IPS-15b (cell line): ENCODE measurements at regions not wholly inside any gene's neighbourhood (a gene's known extent, or its start where the extent isn't known, plus 50 kb on each side); places are given as distances from the start of the nearest gene placed in this dataset.
"Not testable (repeated sequence)": the region's sequence is repeated elsewhere in the genome, so short reads cannot be mapped to it uniquely, and the experiment has no call there.

Source experiments
- H3K27me3 ChIP-seq: one replicate; pipeline ENCODE4 v1.6.1; 2013; ENCODE audit warnings: low read length; ENCODE audit not compliant: control insufficient read depth, insufficient read depth
- H3K36me3 ChIP-seq: one replicate; pipeline ENCODE4 v1.6.1; 2013; ENCODE audit warnings: low read length; ENCODE audit not compliant: control insufficient read depth, insufficient read depth
- H3K4me1 ChIP-seq: one replicate; pipeline ENCODE4 v1.6.1; 2013; ENCODE audit warnings: mild to moderate bottlenecking, low read length; ENCODE audit not compliant: control insufficient read depth, insufficient read depth
- H3K4me3 ChIP-seq: one replicate; pipeline ENCODE4 v1.5.1; 2013; ENCODE audit warnings: low read depth, low read length
- H3K9ac ChIP-seq: one replicate; pipeline ENCODE4 v1.6.1; 2013; ENCODE audit warnings: low read depth, mild to moderate bottlenecking, low read length
- H3K9me3 ChIP-seq: one replicate; pipeline ENCODE4 v1.6.1; 2013; ENCODE audit warnings: mild to moderate bottlenecking, low read length; ENCODE audit not compliant: control insufficient read depth, insufficient read depth

- Histone ChIP-seq H3K4me1 (no peaks in the 10 kb centered on the region), H3K9me3 (no peaks in the 10 kb centered on the region), H3K36me3 (no peaks in the 10 kb centered on the region), H3K27me3 (peaks cover 6% of the 10 kb centered on the region), H3K4me3 (no peak overlapping the region), H3K9ac (no peak overlapping the region)
Observed at GRCh38 chr7:155392726-155393570, 65.0 kb upstream of the EN2 start.

GRCh38 chr7:155394413-155394812 lies 63.5 kb upstream of the EN2 start:
- Histone ChIP-seq H3K4me1 (no peaks in the 10 kb centered on the region), H3K36me3 (no peaks in the 10 kb centered on the region), H3K9ac (no peak overlapping the region), H3K4me3 (no peak overlapping the region), H3K27me3 (peaks cover 2% of the 10 kb centered on the region), H3K9me3 (no peaks in the 10 kb centered on the region)

DNA sequence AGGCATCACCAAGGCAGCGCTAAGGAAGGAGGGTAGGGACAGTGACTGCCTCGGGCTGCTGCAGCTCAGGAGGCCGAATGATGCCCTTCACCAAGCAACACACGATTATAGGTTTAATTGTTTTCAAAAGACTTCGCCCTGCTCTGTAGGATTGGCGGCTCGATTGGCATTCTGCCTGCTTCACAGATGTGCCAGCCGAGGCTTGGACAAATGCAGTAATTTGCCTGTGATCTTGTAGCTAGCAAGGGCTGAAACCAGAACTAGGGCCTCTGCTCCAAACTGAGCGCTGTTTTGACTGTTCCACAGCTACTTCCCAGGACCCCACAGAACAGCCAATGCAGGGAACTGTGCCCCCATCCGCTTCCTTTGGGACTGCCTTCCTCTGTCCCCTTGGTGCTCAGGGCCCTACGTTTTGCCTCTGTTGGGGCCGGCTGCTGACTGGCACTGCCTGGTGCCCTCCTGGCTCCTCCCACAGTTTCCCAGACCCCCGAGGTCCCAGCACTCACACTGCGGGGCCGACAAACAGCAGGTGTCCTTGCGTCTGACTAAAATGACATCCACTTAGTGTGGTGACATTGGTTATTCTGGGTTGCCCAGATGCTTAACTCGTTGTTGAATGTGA lies 62.6 kb upstream of the EN2 start:
- H3K36me3 ChIP-seq, result no peaks in the 10 kb centered on the region
- no peaks in the 10 kb centered on the region for H3K9me3 ChIP-seq
- no peak overlapping the region for H3K9ac ChIP-seq
- H3K4me3 ChIP-seq, result no peak overlapping the region
- H3K27me3 ChIP-seq, result peaks cover 2% of the 10 kb centered on the region
- no peaks in the 10 kb centered on the region for H3K4me1 ChIP-seq

DNA sequence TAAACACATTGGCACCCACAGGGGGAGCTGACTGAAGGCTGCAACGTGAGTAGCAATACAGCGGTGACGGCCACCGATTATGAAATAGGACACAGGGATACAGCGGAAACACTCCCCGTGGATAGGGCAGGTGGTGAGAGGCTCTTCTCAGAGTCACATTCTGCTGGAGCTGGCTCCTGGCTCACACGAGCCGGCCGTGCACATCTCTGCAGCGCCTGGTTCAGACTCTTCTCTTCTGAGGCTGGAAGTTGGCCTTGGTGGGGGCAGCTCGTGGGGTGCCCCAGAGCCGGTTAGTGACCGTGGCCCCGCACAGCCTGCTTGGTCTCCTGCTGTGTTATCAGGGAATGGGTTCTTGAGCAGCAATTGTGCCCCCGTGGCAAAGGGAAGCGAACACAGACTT lies 61.3 kb upstream of the EN2 start:
- no peaks in the 10 kb centered on the region for H3K36me3 ChIP-seq
- H3K4me1 ChIP-seq, result no peaks in the 10 kb centered on the region
- H3K9me3 ChIP-seq, result no peaks in the 10 kb centered on the region
- H3K9ac ChIP-seq, result no peak overlapping the region
- peaks cover 2% of the 10 kb centered on the region for H3K27me3 ChIP-seq
- no peak overlapping the region for H3K4me3 ChIP-seq

DNA sequence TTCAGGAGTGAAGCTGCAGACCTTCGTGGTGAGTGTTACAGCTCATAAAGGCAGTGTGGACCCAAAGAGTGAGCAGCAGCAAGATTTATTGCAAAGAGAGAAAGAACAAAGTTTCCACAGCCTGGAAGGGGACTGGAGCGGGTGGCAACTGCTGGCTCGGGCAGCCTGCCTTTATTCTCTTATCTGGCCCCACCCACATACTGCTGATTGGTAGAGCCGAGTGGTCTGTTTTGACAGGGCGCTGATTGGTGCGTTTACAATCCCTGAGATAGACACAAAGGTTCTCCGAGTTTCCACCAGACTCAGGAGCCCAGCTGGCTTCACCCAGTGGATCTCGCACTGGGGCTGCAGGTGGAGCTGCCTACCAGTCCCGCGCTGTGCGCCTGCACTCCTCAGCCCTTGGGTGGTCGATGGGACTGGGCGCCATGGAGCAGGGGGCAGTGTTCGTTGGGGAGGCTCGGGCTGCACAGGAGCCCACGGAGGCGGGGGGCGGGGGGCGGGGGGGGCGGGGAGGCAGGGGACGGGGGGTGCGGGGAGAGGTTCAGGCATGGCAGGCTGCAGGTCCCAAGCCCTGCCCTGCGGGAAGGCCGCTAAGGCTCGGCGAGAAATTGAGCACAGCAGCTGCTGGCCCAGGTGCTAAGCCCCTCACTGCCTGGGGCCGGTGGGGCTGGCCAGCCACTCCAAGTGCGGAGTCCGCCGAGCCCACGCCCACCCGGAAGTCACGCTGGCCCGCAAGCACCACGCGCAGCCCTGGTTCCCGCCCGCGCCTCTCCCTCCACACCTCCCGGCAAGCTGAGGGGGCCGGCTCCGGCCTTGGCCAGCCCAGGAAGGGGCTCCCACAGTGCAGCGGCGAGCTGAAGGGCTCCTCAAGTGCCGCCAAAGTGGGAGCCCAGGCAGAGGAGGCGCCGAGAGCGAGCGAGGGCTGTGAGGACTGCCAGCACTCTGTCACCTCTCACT lies 59.9 kb upstream of the EN2 start:
- H3K27me3 ChIP-seq, H3K9me3 ChIP-seq, H3K4me3 ChIP-seq: not testable (repeated sequence)

DNA sequence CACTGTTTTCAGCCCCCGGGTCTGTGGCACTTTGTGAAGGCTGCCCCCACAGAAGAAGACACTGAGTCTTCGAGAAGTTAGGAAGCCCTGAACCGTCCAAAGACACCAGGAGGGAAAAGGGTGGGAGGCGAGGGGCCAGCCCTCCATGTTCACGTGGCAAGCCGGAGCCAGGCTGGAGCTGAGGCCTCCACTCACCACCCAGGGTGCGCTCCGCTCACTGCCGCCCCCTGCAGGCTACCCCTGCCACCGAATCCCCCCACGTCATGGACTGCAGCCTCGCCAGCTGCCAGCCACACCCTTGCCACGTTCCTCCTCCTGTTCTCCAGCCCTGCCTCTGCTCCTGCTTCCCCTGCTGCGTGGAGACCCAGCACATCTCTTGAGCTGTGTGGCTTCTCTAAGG lies 59.0 kb upstream of the EN2 start:
- no peaks in the 10 kb centered on the region for H3K4me1 ChIP-seq
- H3K9ac ChIP-seq, result no peak overlapping the region
- no peaks in the 10 kb centered on the region for H3K27me3 ChIP-seq
- H3K36me3 ChIP-seq, result no peaks in the 10 kb centered on the region
- H3K9me3 ChIP-seq, result no peaks in the 10 kb centered on the region
- H3K4me3 ChIP-seq, result no peak overlapping the region

More for the DNA sequence above, 59.9 kb upstream of the EN2 start:
- H3K36me3 ChIP-seq, H3K4me1 ChIP-seq, H3K9ac ChIP-seq: not testable (repeated sequence)

GRCh38 chr7:155399577-155399976 lies 58.4 kb upstream of the EN2 start:
- Histone ChIP-seq H3K4me1 (no peaks in the 10 kb centered on the region), H3K9ac (no peak overlapping the region), H3K9me3 (no peaks in the 10 kb centered on the region), H3K4me3 (no peak overlapping the region), H3K27me3 (no peaks in the 10 kb centered on the region), H3K36me3 (no peaks in the 10 kb centered on the region)

GRCh38 chr7:155401231-155401630 lies 56.7 kb upstream of the EN2 start:
- Histone ChIP-seq H3K9me3 (no peaks in the 10 kb centered on the region), H3K36me3 (no peaks in the 10 kb centered on the region), H3K4me3 (no peak overlapping the region), H3K4me1 (no peaks in the 10 kb centered on the region), H3K27me3 (peaks cover 2% of the 10 kb centered on the region), H3K9ac (no peak overlapping the region)

DNA sequence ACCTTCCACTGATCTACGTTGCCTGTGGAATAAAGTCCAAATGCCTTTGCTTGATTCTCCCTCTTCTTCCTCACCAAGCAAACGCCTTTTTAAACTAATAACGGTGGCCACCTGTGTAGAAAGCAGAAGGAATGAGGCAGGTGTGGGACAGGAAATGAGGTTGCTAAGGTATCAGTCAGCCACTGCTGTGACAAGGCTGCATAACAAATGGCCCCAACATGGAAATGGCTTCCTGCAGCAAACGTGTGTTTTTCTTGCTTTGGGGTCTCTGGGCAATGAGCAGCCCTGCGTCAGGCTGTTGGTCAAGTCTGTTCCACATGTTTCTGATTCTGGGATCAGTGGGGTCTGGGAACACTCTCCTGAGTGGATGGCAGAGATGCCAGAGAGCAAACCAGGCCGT lies 56.0 kb upstream of the EN2 start:
- H3K4me3 ChIP-seq, result no peak overlapping the region
- no peaks in the 10 kb centered on the region for H3K9me3 ChIP-seq
- H3K4me1 ChIP-seq, result no peaks in the 10 kb centered on the region
- H3K27me3 ChIP-seq, result peaks cover 2% of the 10 kb centered on the region
- H3K9ac ChIP-seq, result no peak overlapping the region
- no peaks in the 10 kb centered on the region for H3K36me3 ChIP-seq

DNA sequence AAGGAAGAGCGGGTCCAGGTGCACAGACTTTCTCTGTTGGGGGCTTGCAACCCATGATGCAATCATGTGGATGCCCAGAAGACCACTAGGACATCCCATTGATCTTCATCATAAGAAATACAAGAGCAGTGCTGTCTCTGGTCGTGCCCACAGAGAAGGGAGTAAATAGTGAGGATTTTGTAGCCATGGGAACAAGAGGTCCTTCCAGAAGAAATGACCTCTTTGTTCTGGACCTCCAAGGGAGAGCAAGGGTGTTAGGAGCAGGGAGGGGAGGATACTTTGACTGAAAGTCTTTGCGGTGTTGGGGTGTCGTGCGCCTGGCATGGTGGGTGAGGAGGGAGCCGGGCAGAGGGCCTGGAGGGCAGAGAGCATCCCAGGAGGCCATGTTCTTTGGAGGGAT lies 55.0 kb upstream of the EN2 start:
- H3K4me3 ChIP-seq, result no peak overlapping the region
- H3K9me3 ChIP-seq, result no peaks in the 10 kb centered on the region
- H3K36me3 ChIP-seq, result no peaks in the 10 kb centered on the region
- H3K27me3 ChIP-seq, result peaks cover 2% of the 10 kb centered on the region
- H3K9ac ChIP-seq, result no peak overlapping the region
- H3K4me1 ChIP-seq, result no peaks in the 10 kb centered on the region

DNA sequence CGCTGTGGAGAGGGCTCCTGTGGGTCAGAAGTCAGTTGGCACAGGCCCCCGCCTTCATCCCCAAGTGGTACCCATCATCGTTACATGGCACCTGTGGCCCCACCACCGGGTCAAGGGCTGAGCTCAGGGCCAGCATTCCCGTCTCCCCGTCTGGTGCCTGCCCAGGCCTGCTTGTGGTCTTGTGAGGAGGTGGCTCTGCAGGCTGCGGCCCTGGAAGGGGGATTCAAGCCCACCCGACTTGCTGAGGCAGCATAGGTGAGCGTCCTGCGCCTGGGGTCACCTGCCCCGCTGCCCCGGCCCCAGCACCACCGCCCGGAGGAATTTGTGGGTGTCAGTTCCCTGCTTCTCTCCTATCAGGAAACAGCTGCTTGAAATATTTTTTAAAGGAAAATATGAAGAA lies 53.0 kb upstream of the EN2 start:
- Histone ChIP-seq H3K9ac (no peak overlapping the region), H3K4me1 (no peaks in the 10 kb centered on the region), H3K4me3 (no peak overlapping the region), H3K9me3 (no peaks in the 10 kb centered on the region), H3K27me3 (peaks cover 2% of the 10 kb centered on the region), H3K36me3 (no peaks in the 10 kb centered on the region)
